ENCODE measurements at regions not wholly inside any gene's neighbourhood (a gene's known extent, or its start where the extent isn't known, plus 50 kb on each side); places are given as distances from the start of the nearest gene placed in this dataset.

DNA sequence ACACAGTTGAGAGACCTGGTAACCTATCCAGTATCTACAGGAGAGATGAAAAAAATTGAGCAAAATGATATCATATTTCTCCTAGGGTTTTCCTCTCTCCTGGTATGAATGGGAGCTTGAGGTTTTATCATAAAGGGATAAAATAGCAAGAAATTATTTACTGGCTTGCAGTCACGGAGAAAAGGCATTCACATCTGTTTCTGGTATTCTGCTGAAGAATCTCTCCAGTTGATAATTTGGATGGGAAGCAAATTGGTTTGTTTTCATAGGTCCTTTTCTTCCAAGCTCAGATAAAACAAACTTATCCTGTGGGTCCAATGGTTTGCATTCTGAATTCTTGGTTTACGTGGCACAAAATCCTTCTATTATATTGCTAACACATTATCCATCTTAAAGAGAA lies 83.1 kb upstream of the GYPA start:
- TF ChIP-seq, protein P1, sequence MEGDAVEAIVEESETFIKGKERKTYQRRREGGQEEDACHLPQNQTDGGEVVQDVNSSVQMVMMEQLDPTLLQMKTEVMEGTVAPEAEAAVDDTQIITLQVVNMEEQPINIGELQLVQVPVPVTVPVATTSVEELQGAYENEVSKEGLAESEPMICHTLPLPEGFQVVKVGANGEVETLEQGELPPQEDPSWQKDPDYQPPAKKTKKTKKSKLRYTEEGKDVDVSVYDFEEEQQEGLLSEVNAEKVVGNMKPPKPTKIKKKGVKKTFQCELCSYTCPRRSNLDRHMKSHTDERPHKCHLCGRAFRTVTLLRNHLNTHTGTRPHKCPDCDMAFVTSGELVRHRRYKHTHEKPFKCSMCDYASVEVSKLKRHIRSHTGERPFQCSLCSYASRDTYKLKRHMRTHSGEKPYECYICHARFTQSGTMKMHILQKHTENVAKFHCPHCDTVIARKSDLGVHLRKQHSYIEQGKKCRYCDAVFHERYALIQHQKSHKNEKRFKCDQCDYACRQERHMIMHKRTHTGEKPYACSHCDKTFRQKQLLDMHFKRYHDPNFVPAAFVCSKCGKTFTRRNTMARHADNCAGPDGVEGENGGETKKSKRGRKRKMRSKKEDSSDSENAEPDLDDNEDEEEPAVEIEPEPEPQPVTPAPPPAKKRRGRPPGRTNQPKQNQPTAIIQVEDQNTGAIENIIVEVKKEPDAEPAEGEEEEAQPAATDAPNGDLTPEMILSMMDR (IDR thresholded peaks at IDR 0.05) = no peak
- no peak for TF ChIP-seq EZH2phosphoT487 (IDR thresholded peaks at IDR 0.05)
